NCI-H510A (cell line): ENCODE measurements at regions not wholly inside any gene's neighbourhood (a gene's known extent, or its start where the extent isn't known, plus 50 kb on each side); places are given as distances from the start of the nearest gene placed in this dataset.

ENCODE experiments used
- DNase-seq: peaks from one replicate; lab custom pipeline; 2025; lab: John Stamatoyannopoulos, UW

DNA sequence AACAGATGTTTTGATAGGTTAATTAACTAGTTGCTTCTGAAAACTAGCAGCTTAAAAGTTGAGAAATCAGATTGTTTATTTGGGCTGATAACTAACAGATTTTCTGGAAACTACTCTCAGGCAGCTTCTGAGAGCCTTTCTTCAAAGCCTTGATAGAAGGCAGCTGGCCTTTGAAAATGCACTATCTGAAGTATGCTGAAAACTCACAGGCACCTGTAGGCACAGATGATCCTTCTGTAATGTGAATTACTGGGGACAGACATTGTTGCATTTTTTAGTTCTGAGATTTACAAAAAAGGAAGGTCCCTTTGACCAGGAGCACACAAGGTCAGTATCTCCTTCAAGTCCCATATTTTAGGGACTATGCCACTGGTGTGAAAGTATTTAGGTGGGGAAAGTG is 460.8 kb upstream of the CNTN5 start:
- DNase-seq, result no peak

- no peak for DNase-seq
Observed at GRCh38 chr11:98561252-98561651, 459.5 kb upstream of the CNTN5 start.

DNA sequence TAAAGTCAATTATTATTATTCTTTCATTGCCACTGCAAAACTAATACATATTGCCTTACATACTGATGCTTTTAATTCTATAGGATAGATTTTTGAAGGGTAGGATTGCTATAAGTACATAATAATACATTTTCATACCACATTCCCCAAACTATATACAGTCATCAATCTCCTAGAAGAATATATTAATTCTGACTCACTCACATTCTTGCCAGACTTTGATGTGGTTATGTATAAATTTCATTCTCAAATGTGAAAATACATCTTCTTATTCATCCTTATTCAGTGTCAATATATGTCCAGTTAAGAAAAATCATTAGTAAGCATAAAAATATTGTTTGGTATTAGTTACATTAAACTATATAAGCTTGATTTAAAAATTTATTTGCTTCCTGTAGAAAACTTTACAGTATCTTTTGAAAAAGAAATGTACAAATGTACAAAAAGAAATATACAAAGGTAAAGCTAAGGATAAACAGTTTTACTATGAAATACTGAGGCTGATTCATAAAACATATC is 458.8 kb upstream of the CNTN5 start:
- DNase-seq, result no peak

DNA sequence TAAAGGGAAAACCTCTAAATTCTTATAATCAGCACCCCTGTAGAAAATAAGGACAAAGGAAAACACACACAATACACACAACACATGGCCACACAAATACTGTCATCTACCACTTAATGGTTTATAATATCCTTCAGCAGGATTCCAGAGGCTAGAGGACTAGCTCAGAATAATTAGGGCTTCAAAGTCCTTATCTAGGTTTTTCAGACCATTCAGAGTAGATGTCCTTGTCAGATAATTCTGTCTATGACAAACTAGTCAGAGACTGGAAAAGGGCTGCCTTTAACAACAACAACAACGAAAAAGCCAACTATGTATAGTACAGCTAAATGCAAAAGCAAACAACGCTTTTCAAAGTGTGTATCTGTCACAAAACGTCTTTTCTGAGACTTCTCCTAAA is 456.5 kb upstream of the CNTN5 start:
- no peak for DNase-seq

- DNase-seq, result no peak
Observed at GRCh38 chr11:98564881-98565280, 455.9 kb upstream of the CNTN5 start.

GRCh38 chr11:98565311-98565710 is 455.4 kb upstream of the CNTN5 start:
- DNase-seq, result no peak

DNA sequence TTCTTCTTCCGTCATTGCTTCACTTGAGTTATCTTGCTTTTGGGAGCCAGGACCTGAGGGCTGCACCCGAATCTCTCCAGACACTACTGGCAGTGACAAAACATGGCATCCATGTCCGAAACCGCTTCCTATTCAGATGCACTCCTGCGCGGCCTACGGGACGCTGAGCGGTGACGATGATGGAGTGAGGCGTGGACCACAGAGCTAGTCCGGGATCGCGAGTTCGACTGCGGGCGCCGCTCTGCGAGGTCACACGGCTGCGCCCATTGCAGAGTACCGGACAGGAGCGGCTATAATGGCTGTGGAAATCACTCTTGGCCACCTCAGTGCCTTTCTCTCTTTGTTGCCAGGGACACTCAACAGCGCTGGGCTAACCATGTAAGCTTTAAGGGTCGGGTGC is 453.8 kb upstream of the CNTN5 start:
- no peak for DNase-seq

DNA sequence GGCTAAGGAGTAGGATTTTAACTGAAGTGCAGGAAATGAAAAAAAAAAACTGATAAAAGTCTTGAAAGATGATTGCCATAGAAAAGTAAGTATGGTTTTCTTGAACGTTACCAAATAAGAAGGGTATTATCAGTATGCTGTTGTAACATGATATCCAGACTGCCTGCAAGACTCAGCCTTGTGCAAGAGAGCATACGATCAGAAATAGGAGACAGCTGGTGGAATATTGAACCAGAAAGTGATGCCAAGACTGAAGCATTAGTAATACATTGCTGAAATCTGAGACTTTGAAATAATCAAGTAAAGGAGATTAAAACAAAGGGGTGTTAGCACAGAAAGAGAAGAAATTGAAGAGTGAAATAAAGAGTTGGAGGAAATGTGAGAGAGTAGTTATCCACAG is 452.7 kb upstream of the CNTN5 start:
- DNase-seq, result no peak

DNA sequence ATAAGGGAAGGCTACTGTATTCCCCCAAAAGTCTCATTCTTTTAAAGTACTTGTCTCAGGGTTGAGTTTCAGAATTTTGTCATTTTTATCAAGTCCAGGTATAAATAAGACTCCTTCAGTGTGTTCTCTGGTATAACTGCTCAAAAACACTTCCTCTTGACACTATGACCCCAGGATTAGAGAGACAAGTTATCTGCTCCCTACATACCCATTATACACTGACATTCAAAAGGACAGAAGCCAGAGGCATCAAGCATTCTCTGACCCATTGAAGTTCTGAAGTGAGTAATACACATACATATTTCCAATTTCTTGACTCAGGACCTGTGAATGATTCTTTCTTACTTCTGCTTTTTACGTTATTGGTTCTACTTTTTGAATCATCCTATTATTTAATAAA is 447.8 kb upstream of the CNTN5 start:
- DNase-seq, result no peak

DNA sequence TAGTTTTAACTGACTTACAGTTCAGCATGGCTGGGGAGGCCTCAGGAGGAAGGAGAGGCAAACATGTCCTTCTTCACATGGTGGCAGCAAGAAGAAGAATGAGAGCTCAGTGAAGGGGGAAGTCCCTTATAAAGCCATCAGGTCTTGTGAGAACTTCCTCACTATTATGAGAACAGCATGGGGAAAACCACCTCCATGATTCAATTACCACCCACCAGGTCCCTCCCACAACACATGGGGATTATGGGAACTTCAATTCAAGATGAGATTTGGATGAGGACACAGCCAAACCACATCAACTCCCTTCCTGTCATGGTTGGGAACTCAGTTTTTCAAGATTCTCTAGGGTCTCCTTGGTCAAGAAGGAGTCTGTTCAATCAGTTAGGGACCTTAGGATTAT is 432.9 kb upstream of the CNTN5 start:
- no peak for DNase-seq

DNA sequence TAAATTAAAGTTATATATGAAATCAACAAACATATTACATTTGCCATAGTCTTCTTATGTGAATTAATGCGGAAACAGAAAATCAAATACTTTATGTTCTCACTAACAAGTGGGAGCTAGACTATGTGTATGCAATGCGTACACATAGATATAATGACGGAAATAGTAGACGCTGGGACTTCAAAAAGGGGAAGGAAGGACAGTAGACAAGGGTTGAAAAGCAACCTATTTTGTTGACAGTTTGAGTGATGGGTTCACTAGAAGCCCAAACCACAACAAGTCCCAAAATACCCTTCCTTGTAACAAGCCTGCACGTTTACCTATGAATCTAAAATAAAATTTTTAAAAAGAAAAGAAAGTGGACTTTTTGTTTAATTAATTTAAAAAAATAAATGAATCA is 430.8 kb upstream of the CNTN5 start:
- no peak for DNase-seq

GRCh38 chr11:98600103-98600502 is 420.6 kb upstream of the CNTN5 start:
- DNase-seq, result no peak

GRCh38 chr11:98600786-98601773 is 419.7 kb upstream of the CNTN5 start:
- no peak for DNase-seq

- no peak for DNase-seq
Observed at GRCh38 chr11:98616098-98616655, 404.6 kb upstream of the CNTN5 start.

DNA sequence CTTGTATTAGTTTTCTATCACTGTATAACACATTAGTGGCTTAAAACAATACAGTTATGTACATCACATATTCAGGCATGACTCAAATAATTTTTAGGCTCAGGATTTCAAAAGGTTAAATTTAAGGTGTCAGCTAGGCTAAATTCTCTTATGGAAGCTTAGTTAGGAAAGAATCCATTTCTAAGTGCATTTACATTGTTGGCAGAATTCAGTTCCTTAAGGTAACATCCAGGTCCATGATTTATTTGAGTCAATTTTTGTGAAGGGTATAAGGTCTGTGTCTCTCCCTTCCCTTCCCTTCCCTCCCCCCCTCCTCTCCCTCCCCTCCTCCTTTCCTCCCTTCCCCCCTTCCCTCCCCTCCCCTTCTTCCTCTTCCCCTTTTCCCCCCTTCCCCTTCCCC is 399.0 kb upstream of the CNTN5 start:
- DNase-seq, result no peak

GRCh38 chr11:98625526-98625925 is 395.2 kb upstream of the CNTN5 start:
- DNase-seq, result no peak

DNA sequence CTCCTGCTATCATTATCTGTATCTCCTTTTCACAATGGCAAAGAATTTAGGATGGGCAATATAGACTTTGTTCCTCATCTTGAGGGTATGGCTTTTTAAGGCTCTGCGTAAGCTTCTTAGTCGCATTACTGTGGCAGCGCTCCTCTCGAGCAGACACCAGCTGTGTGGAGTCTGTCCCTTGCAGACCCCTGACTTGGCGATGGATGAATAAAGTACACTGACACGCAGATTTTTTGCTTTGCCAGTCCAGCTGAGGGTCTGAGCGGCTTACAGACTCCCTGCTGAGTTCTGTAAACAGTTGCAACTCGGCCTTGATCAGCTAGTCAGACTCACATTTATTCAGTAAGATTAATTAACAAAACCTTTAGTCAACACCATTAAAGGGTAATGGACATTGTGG is 390.0 kb upstream of the CNTN5 start:
- no peak for DNase-seq

DNA sequence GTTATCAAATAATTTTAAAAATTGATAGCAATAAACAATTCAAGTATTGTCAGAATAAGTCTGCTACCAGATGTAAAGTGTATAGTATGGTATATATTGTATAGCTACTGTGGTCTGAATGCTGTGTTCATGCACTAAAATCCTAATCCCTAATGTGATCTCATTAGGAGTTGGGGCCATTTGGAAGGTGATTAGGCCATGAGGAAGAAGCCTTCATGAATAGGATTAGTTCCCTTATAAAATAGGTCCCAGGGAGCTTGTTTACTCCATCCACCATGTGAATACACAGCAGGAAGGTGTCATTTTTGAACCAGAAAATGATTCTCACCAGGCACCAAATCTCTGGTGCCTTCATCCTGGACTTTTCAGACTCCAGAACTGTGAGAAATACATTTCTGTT is 363.0 kb upstream of the CNTN5 start:
- DNase-seq, result no peak

DNA sequence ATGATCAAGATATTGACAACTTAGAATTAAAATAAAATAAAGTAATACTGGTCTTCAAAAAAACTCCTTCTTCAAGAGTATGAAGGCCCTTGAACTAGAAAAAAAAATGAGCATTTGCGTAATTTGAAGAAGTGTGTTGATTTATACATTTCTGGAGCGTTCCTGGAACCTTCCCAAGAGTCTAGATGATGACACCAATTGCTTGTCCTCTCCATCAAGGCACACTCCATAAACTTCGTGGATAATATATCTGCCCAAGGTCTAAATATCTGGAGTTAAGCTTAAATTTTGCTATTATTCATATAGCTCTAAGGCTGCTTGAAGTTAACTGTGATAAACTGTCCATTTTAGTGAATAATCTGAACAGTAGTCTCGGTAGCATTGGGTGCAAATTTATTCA is 361.3 kb upstream of the CNTN5 start:
- no peak for DNase-seq

DNA sequence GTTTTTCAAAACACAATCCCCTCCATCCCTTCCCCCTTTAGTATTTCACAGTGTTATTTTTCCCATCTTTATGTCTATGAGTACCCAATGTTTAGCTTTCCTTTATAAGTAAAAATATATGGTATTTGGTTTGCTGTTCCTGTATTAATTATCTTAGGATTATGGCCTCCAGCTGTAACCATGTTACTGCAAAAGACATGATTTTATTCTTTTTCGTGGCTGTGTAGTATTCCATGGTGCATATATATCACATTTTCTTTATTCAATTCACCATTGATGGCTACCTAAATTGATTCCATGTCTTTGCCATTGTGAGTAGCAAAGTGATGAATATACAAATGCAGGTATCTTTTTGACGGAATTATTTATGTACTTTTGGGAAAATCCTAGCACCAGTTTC is 346.4 kb upstream of the CNTN5 start:
- no peak for DNase-seq

DNA sequence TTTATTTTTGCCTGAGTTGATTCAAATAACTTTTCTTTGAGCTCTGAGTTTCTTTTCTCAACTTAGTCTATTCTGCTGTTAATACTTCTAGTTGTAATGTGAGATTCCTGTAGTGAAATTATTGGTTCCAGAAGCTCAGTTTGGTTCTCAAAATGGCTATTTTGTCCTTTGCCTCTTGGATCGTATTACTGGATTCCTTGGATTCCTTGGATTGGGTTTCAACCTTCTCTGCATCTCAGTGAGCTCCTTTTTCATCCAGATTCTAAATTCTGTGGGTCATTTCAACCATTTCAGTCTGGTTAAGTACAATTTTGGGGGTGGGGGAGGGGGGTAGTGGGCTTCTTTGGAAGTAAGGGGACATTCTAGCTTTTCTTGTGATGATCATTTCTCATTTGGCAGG is 341.1 kb upstream of the CNTN5 start:
- no peak for DNase-seq

DNA sequence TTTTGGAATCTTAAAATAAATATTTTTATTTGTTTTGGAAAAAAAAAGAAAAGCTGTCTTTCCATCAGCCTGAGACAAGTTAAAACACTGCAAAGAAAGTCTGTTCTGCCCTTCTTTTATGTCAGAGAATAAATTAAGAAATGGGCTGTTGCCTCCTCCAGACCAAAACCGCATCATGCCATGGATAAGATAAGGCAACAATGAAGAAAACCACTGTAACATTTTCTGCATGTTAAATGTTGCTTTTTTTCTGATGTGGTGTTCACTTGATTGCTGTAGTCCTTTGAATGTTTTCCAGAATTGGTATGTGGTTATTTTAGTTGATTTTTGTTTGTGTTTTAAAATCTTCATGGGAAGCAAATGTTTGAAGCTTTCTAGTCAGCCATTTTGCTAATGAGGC is 319.2 kb upstream of the CNTN5 start:
- DNase-seq, result no peak

GRCh38 chr11:98703779-98704556 is 316.8 kb upstream of the CNTN5 start:
- no peak for DNase-seq
